Endometrium (tissue), 2 donors: ENCODE measurements at regions not wholly inside any gene's neighbourhood (a gene's known extent, or its start where the extent isn't known, plus 50 kb on each side); places are given as distances from the start of the nearest gene placed in this dataset.

Experiments
- FAIRE-seq: peaks from 2 replicates; lab custom pipeline; 2012; peaks lifted over from hg19 to GRCh38; lab: Jason Lieb, UNC
- donor health status: control.
- donor health status: control.

DNA sequence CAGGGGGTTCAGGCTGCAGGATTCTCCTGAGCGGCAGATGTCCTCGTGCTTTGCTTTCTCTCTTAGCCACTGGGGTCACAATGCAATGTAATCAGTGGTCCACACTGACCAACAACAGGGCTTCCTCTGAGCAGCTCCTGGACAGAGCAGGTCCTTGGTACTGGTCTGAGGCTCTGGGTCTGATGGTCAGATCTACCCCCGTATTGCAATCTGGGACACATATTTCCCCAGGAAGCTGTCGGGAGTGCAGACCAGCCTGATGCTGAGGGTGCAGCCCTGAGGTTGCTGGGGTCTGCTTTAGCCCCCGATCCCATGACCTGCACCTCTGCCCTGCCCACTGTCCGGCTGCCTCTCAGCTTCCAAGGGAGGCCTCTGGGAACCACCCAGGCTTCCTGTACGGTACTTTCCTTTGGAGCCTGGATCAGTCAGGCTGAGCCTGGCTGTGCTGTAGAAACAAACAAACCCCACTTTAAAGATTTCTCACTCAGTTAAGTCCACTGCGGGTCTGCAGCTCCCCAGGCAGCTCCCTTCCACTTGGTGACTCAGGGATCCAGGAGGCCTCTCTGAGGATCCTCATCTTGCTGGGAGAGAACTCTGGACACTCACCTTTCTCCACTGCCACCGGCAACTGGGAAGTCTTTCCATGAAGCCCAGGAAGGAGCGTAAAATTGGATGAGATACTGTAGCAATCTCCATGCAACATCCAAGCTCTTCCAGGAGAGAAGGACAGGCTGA lies 1046.6 kb downstream of the TBC1D22A start:
- FAIRE-seq = no peak

DNA sequence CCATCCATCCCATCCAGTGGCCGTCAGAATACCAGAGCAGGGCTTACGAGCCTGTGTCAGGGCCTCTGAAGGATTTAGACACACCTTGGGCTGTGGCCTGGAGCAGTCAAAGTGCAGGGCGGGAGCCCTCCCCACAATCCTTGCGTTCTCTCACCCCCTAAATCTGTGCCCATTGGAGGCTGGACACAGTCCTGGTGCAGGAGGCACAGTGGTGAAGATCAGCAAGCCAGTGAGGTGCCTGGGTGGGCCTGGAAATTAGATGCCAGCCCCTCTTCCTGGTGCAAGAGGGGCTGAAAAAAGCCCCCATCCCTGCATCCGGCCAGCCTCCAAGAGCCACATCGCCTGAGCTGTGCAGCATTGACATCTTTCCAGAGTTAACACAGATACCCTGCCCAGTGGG lies 1045.8 kb downstream of the TBC1D22A start:
- no peak for FAIRE-seq

DNA sequence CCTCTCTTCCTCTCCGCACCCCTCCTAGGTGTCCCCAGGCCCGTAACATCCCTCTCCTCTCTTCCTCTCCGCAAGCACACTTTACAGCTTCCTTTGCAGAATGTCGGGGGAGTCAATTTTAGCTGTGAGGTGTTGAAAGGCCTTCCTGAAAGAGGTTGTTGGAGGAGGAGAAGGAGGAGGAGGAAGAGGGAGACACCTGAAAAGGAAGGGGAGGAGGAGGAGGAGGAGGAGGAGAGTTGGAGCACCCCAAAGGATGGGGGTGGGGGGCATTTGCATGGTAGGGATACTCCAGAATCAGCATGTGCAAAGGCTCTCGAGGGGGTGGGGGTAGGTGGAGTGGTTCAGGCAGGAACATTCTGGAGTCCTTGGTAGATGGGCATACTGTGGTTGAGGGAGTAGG lies 1045.1 kb downstream of the TBC1D22A start:
- FAIRE-seq = no peak

DNA sequence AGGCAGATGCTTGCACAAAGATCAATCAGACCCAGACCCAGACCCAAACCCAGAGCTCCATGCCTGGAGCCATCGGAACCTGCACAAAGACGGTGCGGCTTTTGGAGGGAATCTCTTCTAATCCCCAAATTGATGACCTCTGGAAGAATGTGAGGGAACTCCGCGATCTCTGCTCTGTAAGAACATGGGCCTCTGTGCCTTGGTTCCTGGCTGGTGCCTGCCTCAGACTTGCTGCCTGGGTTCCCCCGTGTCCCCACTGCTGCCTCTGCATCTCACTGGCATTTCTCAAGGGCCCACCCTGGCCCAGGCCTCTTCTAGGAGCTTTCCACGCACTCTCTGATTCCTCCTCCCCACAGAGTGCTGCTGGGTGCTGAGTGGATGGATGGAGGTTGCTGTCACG lies 1044.4 kb downstream of the TBC1D22A start:
- FAIRE-seq = no peak

DNA sequence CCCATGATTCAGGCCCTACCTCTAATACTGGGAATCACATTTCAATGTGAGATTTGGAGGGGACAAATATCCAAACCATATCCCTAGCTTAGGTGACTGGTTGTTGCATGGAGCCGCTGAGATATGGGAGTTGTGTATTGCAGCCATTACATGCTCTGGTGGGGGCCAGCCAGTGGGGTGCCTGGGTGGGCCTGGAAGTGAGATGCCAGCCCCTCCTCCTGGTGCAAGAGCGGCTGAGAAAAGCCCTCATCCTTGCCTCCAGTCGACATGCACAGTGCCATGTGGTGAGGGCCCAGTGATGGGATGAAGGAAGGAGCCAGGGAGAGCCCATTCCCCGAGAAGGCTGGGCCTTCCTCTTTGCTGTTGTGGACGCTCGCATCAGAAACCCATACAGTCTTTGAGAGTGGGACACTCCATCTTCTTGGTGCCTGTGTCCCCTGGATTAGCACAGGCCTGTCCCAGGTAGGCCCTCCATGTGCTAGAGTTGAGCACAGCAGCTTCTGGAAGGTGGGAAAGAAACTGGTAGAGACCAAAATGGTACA lies 1043.0 kb downstream of the TBC1D22A start:
- no peak for FAIRE-seq

DNA sequence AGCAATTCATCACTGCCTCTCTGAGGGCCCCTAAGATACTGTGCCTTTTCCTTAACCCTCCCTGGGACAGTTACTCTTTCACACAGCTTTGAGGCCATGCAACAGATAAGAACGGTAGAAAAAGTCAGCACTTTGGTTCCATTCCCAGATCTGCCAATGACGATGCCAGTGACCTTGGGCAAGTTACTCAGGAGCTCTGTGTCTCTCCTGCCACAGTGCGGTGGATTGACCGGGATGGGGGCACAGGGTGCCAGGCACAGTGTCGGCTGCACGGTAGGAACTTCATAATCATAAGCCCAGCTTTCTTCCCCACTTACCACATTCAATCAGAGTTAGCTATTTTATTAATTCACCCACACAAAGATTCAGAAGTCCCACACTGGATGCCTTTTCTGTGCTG lies 1041.8 kb downstream of the TBC1D22A start:
- no peak for FAIRE-seq

DNA sequence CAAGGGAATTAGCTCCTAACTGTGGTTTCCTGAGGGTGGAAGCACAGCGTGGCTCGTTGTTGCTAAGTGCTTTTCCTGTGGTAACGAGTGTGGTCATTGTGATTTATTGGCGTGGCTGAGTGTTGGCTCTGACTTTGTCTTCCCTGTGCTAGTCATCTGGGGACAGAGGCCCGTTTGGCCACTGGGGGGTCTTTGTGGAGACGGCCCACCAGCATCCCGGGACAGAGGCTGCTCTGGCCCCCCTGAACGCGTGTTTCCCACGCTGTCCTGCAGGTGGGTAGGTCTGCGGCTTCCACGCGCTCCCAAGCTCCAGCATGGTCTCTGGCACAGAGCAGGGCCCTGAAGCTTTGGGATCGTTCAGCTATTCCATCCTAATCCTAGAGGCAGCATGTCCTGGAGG lies 1040.0 kb downstream of the TBC1D22A start:
- FAIRE-seq = no peak

DNA sequence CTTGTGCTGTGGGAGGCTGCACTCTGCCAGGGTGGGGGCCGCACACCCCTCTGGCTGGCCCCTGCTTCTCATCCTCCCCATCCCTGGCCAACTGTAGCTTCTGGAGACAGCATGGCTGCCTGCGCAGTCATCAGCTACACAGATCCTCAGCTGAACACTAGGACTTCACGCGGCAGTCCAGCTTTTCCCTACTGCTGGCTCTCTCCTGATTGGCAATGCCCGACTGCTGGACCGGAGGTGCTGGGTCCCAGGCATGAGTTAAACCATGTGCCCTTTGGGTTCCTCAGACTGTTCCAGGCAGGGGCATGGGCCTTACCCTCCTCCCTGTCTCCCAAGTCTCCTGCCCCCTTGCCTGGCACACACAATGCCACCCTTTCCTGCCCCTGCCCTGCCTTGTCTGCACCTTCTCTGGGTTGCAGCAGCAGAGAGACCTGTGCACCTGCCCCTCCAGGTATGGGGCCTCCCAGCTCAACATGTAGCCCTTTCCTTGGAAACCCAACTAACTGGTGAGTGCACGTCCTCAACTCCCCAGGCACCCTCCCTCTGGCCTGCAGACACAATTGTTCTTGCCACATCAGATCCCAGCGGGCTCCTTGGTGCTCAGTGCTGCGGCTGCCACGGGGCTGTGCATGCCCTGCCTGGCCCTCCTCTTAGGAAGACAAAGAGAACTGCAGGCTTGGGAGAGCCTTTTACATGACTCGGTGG lies 1039.2 kb downstream of the TBC1D22A start:
- no peak for FAIRE-seq

DNA sequence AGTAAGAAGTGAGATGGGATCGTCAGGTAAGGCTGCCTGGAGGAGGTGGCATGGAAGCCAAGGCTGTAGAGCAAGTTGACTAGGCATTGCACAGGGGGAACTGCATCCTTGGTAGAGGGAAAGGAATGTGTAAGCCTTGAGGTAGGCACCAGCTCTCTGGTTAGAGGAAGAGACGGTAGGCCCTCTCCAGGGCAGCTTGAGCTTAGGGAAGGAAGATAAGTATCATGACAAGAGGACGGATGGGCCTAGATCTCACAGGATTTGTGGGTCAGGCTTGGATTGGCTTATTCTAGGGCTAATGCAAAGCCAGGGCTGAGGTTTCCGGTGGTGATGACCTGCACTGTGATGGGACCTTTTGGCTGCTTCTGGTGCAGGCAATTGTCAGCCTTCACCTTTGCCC lies 1035.8 kb downstream of the TBC1D22A start:
- no peak for FAIRE-seq

DNA sequence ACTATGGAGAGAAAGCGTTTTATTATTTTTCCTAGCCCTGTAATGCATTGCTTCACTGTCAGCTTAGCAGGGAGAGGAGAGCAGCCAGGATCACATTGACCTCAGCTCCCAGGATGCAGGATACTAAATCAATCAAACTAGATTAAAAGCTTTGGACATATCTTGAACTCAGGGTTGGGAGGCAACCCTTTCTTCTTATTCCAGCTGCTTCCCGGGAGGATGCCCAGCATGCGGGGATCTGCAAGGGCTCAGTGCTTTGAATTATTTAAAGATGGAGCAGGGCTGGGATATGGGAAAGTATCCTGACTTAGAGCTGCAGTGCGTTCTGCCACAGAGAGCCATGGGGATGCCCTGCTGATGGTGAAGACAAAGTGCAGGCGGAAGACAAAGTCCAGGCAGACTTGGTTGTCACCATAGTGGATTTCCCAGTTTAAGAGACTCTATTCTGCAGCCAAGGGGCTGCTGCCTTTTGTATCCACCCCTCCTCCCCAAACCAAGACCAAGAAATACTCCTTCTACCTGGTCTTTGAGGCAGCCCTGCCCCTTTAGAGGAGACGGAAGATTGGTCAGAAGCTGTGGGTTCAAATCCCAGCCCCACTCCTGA lies 1035.0 kb downstream of the TBC1D22A start:
- FAIRE-seq = no peak

DNA sequence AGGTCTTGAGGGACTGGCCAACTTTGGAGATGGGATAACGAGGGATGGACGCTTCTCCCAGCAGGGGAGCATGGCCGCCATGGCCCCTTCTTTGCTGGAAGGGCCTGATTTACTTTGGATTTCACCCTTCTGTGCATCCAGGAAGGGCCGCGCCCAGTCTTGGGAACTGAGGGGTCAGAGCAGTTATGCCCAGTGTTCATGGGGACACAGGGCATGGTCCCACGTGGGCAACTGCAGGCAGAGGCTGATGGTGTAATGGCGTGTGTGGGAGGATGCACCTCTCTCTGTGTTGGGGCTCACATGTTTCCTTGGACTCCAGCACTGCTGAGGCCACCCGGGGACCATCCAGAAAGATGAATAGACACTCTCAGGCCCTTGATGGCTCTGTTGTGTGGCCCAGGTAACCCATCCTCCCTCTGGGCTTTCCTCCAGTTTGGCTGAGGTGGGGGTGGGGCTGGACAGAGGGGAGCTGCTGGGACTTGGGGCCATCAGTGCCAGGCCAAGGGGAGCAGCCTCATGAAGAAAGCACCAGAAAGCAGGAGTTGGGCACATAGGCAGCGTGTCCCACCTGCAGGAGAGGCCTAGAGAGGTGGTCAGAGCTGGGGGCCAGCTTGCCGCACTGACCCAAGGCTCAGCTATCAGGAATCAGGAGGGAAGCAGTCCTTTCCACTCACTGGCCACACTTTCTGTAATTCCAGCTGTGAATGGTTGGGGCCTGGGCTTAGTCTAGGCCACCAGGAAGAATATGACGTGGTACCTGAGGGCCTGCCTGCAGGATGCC lies 1033.9 kb downstream of the TBC1D22A start:
- no peak for FAIRE-seq

DNA sequence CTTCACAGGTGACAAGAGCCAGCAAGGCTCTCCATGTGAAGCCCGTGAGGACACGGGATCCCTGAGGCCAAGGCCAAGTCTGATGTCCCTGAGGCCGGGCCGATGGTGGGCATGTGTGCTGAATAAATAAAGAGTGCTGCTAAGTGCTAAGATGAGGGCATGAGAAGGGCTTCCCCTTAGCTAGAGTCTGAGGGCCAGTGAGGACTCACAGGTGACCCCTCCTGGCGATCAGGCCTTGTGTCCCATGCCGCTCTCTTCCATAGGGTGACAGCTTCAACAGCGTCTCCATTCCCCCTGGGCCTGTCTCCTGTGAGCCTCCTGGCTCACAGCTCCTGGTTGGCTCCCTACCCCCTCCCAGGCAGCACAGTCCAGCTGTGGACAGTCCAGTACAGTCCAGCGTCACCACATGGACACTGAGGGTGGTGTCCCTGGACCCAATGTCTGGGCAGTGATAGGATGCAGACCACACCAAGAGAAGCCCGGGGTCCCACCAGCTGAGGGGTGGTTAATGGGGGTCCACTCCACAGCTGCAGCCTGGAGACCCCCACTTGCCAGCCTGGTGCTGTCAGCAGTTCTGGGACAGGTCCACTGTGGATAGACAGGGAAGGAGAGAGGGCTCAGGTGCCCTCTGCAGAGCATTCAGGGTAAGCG lies 1033.2 kb downstream of the TBC1D22A start:
- no peak for FAIRE-seq

DNA sequence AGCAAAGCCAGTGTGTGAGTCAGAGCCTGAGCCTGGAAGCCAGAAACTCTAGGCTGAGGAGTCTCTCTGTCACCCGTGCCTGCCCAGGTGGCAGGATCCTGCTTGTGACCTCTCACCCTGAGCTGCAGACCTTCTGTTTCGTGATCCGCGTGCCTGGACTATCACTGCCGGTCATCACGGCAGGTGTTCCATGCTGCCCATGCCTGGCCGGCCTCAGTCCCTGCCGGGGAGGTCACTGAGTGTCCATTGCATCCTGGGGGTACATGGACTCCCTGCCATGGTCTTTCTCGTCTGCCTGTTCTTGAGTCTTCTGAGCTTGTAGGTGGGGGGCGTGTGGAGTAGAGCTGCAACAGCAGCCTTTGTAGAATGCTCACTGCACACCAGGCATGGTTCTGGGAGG lies 1032.4 kb downstream of the TBC1D22A start:
- FAIRE-seq = no peak

DNA sequence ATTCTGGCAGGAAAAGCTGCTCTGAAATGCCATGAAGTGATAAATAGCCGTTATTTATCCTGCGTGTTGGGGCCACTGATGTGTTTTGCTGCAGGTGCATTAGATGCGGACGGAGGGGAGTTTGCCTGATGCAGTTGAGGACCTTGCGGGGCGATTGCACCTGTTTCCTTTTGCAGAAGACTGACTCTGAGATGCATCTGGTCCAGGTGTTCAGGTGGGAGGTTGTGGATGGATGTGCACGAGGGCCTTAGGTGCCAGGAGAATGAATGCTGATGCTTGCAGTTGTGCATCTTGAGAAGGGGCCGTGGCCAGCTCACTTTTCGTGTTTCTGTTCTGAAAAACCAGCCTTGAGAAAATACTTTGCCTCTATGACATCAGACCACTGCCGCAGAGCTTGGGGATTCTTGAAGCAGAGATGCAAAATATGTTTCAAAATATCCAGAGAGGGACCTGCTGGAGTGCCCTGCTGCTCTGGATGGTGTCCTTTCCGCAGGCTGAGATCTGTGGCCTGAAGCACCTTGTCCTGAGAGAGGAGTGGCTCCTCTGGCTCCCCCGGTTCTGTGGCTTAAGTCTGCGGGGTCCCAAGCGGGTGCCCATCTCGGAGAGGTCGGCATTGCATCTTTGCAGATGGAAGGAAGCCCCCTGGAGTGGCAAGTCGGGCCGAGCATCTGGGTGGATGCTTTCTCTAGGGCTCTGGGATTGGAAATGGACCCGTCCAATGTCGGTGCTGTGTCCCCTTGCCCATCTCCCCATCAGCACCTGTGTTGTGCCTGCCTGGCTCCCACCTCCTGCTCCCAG lies 1031.1 kb downstream of the TBC1D22A start:
- FAIRE-seq = no peak

DNA sequence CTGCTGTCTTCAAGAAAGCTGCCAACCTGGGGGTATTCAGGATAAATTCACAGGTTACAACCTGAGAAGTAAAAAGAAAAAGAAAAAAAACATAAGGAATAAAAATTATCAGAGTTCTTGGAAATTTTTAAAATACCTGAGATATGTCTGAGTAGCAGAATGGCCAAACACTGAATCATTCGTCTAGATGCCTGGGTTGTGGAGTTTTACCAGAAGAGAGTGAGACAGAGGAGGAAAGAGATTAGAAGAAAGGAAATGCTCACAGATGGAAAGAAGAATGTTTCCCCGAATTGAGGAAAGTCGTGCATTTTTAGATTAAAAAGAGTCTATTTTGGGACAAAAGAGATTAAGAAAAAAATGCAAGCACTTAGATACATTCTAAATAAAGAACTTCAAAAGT lies 1026.7 kb downstream of the TBC1D22A start:
- no peak for FAIRE-seq

DNA sequence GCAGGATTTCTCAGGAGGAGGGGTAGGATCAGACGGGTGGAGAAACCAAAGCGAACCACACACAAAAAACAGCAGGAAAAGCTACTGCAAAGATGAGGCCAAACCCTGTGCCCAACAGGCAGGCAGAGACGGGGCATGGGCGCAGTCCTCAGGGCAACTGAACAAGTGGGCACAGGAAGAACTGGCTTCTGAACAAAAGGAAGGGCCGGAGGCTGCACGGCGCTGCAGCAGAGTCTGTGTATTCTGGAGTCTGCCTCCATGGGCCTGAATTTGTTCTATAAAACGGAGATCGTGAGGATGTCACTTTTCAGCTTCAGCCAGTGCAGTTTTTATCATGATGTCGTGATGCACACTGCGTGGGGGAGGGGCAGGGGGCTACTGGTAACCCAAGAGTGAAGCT lies 1026.0 kb downstream of the TBC1D22A start:
- no peak for FAIRE-seq

DNA sequence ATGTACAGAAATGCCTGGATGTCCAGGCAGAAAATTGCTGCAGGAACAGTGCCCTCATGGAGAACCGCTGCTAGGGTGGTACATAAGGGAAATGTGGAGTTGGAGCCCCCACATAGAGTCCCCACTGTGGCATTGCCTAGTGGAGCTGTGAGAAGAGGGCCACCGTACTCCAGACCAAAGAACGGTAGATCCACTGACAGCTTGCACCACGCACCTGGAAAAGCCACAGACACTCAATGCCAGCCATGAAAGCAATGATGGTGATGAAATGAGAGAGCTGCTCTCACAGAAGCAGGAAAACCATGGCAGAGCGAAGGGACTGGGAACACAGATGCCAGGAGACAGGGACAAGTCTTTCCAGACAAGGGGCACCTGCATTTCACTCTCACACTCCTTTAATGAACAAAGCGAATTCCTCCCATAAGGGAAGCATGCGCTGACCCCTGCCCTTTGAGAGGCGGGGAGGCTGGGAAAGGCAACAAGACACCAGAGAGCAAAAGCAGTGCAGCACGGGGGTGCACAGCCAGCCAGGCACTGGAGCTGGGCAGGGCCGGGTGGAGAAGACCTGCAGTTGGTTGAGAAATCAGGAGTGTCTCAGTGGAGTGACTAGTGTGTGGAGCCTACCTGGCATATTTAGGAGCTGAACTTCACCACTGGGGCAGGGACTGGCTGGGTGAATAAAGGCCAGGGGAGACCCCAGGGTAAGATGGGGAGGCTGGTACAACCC lies 1025.2 kb downstream of the TBC1D22A start:
- no peak for FAIRE-seq

DNA sequence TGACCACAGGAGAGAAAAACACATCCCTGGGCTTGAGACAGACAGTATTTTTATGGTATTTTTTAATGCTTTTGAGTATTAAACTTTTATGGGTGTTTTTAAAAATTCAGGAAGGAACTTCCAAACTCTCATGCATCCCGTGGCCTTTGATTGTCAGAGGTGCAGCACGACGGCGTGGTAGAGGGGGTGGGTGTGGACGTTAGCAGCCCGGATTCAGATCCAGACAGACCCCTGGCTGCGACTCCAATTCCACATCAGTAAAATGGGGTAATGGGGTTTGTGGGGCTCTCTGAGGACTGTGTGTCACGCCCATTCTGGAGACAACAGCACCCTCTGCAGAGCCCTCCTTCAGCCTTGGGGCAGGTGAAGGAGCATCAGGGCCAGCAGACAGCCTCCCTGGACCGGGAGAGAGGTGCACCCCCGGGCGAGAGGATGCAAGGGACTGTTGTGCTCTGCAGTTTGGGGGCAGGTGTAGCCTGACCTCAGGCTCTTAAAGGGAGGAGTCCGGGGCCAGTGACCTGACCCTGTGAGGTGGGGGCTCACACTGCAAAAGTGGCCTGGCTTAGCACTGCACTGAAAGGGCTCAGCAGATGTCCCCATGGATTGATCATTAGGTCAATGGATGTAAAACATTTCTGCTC lies 1024.3 kb downstream of the TBC1D22A start:
- FAIRE-seq = no peak

DNA sequence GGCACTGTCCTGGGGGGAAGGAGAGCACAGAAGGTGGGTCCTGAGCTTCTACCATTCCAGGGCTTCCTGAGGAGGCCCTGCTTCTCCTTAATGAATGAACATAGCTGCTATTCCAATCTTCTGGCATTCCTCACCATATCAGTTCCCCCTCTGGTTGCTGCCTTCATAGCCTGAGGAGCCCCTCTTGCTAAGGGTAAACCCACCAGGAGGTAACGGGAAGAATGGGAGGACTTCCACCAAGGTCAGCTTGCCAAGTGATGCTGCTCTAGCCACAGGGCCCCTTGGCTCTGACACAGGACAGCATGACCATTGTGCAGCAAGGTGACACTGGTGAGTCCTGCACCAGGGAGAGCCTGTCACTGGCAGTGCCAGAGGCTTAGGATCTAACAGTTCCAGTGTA lies 1022.5 kb downstream of the TBC1D22A start:
- no peak for FAIRE-seq
